ENCODE measurements at regions not wholly inside any gene's neighbourhood (a gene's known extent, or its start where the extent isn't known, plus 50 kb on each side); places are given as distances from the start of the nearest gene placed in this dataset.

GRCh38 chr10:52903397-52903938, 130.9 kb upstream of the MBL2 start:
- intact Hi-C loops (cut with micrococcal nuclease): no loop called here

DNA sequence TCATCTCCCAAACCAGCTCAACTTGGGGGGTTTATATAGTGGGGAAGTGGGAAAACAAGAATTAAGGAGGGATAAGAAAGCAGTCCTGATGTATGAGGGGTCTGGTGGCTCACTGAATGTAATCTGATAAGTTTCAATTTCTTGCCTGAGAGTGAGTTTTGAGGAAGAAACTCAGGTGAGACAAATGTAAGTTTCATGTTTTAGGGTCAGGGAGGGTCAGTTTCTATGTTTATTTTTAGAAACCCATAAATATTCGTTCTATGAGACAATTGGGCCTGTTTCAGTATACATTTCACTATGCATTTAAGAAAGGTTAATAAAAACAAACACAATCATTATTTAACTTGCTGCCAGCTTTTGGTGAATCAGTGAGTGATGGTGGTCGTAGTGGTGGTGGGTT, 128.0 kb upstream of the MBL2 start:
- intact Hi-C loops (cut with micrococcal nuclease): no loop called here

GRCh38 chr10:52897162-52897561, 124.6 kb upstream of the MBL2 start:
- intact Hi-C loops (cut with micrococcal nuclease): no loop called here

- intact Hi-C loops (cut with micrococcal nuclease): no loop called here
These were observed 122.5 kb upstream of the MBL2 start for GRCh38 chr10:52895059-52895458.

DNA sequence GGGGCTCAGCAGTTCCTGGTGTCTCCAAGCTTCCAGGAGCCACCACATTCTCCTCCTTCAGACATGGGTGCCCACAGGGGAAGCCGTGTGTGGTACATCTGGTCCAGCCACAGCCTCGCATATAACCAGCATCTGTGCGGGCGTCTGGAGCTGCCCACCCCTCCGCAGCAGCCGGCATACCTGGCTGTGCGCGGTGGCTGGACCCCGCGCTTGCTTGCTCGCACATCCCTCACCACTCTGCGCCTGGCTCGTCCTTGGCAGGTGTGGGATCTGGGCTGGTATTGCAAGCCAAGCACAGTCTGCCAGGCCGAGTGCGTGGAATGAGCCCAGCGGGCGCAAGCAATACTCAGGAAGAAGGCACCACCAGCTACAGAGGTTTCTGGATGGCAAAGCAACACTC, 117.7 kb upstream of the MBL2 start:
- intact Hi-C loops (cut with micrococcal nuclease): no loop called here

- intact Hi-C loops (cut with micrococcal nuclease): no loop called here
These were observed 117.0 kb upstream of the MBL2 start for GRCh38 chr10:52889611-52890010.

GRCh38 chr10:52883996-52884871, 111.7 kb upstream of the MBL2 start:
- intact Hi-C loops (cut with micrococcal nuclease): no loop called here

DNA sequence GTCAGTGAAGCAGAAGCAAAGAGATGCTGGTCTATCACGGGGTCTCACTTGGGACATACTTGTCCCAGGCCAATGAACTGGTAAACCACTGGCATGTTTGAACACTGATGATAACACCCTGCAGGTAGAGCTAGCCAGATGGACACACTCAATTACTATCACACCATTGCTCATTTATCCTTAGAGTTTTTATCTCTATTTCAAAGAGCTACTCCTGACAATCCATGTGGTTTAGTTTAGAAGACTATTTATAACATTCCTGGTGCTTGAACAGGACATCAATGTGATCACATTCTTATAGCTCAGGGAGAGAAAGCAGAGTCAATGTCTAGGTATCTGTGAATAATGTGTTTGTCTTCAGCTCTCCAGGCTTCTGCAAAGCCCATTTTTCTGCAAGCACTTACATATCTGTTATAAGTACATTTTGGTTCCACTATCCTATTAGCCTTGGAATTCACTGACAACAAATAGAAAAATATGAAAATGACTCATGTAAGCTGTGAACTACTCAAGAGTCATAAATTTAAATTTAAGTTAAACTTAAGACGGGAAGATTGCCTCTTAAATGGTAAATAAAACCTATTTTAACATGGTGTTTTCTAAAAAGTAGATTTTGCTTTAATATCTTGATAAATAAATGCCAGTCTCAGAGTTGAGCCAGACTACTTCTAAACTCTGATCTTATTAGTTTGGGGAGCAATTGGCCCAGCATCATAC, 106.7 kb upstream of the MBL2 start:
- intact Hi-C loops (cut with micrococcal nuclease): no loop called here

- intact Hi-C loops (cut with micrococcal nuclease): no loop called here
These were observed 104.9 kb upstream of the MBL2 start for GRCh38 chr10:52877451-52877850.

DNA sequence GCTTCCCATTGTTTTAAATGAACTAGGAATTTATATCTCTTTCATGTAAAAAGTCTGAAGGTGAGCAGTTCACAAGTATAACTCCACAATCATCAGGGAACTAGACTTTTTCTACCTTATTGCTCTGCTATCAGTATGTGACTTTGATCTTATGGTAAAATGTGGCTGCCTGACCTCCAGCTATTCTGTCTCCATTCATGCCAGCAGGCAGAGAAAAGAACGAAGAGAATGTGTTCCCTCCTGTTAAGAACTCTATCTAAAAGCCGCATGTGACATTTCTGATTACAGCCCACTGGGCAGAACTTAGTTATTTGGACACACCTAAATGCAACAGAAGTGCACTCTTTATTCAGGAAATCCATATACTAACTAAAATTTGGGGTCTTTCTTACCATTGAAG, 102.8 kb upstream of the MBL2 start:
- intact Hi-C loops (cut with micrococcal nuclease): no loop called here

- intact Hi-C loops (cut with micrococcal nuclease): no loop called here
These were observed 102.0 kb upstream of the MBL2 start for GRCh38 chr10:52874581-52874980.

DNA sequence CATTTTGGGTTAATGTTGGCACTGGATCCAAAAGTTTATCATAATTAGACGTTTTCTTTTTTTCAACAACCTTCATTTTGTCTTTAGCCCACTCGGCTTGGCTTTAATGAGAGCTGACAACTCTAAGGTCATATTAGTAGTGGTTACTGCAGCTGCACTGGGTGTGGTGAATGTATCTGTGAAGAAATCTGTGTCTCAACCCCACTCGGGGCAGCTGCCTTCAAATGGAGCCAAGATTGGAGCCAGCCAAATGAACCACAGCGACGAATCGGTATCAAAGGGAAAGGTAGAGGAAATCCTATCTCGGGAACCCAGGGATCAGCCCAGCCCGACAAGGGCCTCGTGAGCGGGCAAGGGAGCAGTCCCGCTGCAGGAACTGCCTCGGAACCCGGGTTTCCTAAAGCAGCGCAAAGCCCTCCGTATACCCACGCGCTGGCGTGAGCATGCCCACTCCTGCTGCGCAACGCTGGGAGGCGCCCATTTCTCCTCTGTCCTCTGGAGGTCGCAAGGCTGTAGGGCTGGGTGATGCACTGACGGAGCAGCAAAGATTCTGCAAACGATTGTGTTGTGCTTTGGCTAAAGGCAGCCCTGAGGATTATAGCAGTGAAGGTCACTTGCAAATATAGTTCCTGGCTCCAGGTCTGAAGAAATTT, 98.7 kb upstream of the MBL2 start:
- intact Hi-C loops (cut with micrococcal nuclease): no loop called here

DNA sequence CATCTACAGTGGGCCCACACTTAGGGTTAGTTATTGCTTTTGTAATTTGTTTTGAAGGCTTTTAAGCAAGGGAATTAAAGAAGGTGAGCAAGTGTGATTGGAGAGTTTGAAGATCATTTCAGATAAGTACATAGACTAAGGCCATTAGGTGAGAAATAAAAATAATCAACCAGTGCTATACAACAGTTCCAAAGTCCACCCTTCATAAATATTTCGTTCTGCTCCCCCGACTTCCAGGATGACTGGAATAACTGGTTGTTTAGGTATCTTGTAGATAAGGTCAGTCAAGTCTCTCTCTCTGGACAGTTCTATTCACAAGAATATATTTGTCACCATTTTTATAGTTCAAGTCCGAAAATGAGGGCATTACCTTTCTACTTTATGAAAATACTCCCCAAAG, 98.0 kb upstream of the MBL2 start:
- intact Hi-C loops (cut with micrococcal nuclease): no loop called here

GRCh38 chr10:52869864-52870263, 97.3 kb upstream of the MBL2 start:
- intact Hi-C loops (cut with micrococcal nuclease): no loop called here

DNA sequence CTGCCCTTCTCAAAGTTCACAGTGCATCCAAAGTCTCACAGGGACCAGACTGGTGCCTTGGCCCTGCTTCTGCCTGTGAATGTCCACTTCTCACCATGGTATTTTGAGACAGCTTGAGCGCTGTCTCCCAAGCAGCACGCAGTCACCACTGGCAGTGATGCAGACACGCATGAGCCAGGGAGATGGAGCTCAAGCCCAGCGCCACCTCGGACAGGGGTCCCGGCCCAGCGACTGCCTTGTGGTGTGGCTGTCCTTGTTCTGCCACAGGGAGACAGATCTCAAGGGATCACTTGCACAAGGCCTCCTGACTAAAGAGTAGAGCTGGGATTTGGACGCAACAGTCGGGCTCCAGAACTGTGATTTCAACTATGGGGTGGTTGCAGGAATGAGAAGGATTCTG, 92.6 kb upstream of the MBL2 start:
- intact Hi-C loops (cut with micrococcal nuclease): no loop called here

- intact Hi-C loops (cut with micrococcal nuclease): no loop called here
These were observed 91.9 kb upstream of the MBL2 start for GRCh38 chr10:52864201-52865106.

- intact Hi-C loops (cut with micrococcal nuclease): no loop called here
These were observed 86.1 kb upstream of the MBL2 start for GRCh38 chr10:52858722-52859121.

- intact Hi-C loops (cut with micrococcal nuclease): no loop called here
These were observed 83.2 kb upstream of the MBL2 start for GRCh38 chr10:52855546-52856325.

DNA sequence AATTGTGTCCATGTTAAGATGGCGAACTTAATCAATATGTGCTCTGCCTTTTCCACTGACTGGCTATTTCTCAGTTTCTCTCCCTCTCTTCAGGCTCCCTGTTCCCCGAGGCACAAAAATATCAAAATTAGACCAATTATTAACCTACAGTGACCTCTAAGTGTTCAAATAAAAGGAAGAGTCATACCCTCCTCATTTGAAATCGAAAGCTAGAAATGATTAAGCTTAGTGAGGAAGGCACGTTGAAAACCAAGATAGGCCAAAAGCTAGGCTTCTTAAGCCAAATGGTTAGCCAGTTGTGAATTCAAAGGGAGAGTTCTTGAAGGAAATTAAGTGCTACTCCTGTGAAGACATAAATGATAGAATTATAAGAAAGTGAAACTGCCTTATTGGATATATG, 81.1 kb upstream of the MBL2 start:
- intact Hi-C loops (cut with micrococcal nuclease): no loop called here

- intact Hi-C loops (cut with micrococcal nuclease): no loop called here
These were observed 64.2 kb upstream of the MBL2 start for GRCh38 chr10:52836816-52837215.

Data from T-helper 2 cell treated with Interferon-gamma antibody and Interleukin-4, amounts not matched to agents 100 ng/mL and 5 ng/mL, for 36 hours (primary cell).